OCI-LY7 (cell line): ENCODE measurements at regions not wholly inside any gene's neighbourhood (a gene's known extent, or its start where the extent isn't known, plus 50 kb on each side); places are given as distances from the start of the nearest gene placed in this dataset.

Experiments
- CTCF ChIP-seq: fragments of 200-600 bp; sonication (generic); conservative IDR thresholded peaks from 2 replicates; pipeline ENCODE4 v1.5.1; 2014; ENCODE audit warnings: mild to moderate bottlenecking, antibody characterized with exemption, low read length, moderate library complexity, mixed read lengths
- EZH2phosphoT487 ChIP-seq: fragments of 200-600 bp; sonication (generic); IDR thresholded peaks from 2 replicates; pipeline ENCODE4 v1.6.1; 2018; ENCODE audit warnings: low read depth, borderline replicate concordance, mild to moderate bottlenecking, mixed run types, antibody characterized with exemption, low read length, moderate library complexity, mixed read lengths

- TF ChIP-seq CTCF (no peak), EZH2phosphoT487 (no peak)
Observed at GRCh38 chr6:66094615-66095014, 387.6 kb upstream of the EYS start.
